ENCODE measurements at regions not wholly inside any gene's neighbourhood (a gene's known extent, or its start where the extent isn't known, plus 50 kb on each side); places are given as distances from the start of the nearest gene placed in this dataset.
"Not testable (repeated sequence)": the region's sequence is repeated elsewhere in the genome, so short reads cannot be mapped to it uniquely, and the experiment has no call there.

GRCh38 chr5:174997688-174998087 is 273.3 kb downstream of the MSX2 start:
- in situ Hi-C loops (cut with HindIII; ENCODE audit: low sequenced_read_pairs) = no loop called here

GRCh38 chr5:174996941-174997340 is 272.6 kb downstream of the MSX2 start:
- in situ Hi-C loops (cut with HindIII; ENCODE audit: low sequenced_read_pairs) = no loop called here

- in situ Hi-C loops (cut with HindIII; ENCODE audit: low sequenced_read_pairs) = no loop called here
Observed at GRCh38 chr5:174995827-174996226, 271.4 kb downstream of the MSX2 start.

- in situ Hi-C loops (cut with HindIII; ENCODE audit: low sequenced_read_pairs) = no loop called here
Observed at GRCh38 chr5:174991847-174992246, 267.5 kb downstream of the MSX2 start.

- in situ Hi-C loops (cut with HindIII; ENCODE audit: low sequenced_read_pairs) = no loop called here
Observed at GRCh38 chr5:174990909-174991308, 266.5 kb downstream of the MSX2 start.

- in situ Hi-C loops (cut with HindIII; ENCODE audit: low sequenced_read_pairs) = no loop called here
Observed at GRCh38 chr5:174987443-174988012, 263.1 kb downstream of the MSX2 start.

- in situ Hi-C loops (cut with HindIII; ENCODE audit: low sequenced_read_pairs) = no loop called here
Observed at GRCh38 chr5:174984863-174985262, 260.5 kb downstream of the MSX2 start.

GRCh38 chr5:174982485-174982884 is 258.1 kb downstream of the MSX2 start:
- in situ Hi-C loops (cut with HindIII; ENCODE audit: low sequenced_read_pairs) = no loop called here

GRCh38 chr5:174981416-174981815 is 257.0 kb downstream of the MSX2 start:
- in situ Hi-C loops (cut with HindIII; ENCODE audit: low sequenced_read_pairs) = no loop called here

- in situ Hi-C loops (cut with HindIII; ENCODE audit: low sequenced_read_pairs) = no loop called here
Observed at GRCh38 chr5:174980952-174981351, 256.6 kb downstream of the MSX2 start.

GRCh38 chr5:174972291-174972690 is 247.9 kb downstream of the MSX2 start:
- in situ Hi-C loops (cut with HindIII; ENCODE audit: low sequenced_read_pairs) = no loop called here

- in situ Hi-C loops (cut with HindIII; ENCODE audit: low sequenced_read_pairs) = no loop called here
Observed at GRCh38 chr5:174971210-174971609, 246.8 kb downstream of the MSX2 start.

GRCh38 chr5:174970502-174970901 is 246.1 kb downstream of the MSX2 start:
- in situ Hi-C loops (cut with HindIII; ENCODE audit: low sequenced_read_pairs) = no loop called here

GRCh38 chr5:174953871-174954270 is 229.5 kb downstream of the MSX2 start:
- in situ Hi-C loops (cut with HindIII; ENCODE audit: low sequenced_read_pairs) = no loop called here

GRCh38 chr5:174951151-174951780 is 226.9 kb downstream of the MSX2 start:
- in situ Hi-C loops (cut with HindIII; ENCODE audit: low sequenced_read_pairs) = no loop called here

- in situ Hi-C loops (cut with HindIII; ENCODE audit: low sequenced_read_pairs) = no loop called here
Observed at GRCh38 chr5:174947548-174947947, 223.2 kb downstream of the MSX2 start.

GRCh38 chr5:174945853-174946252 is 221.5 kb downstream of the MSX2 start:
- in situ Hi-C loops (cut with HindIII; ENCODE audit: low sequenced_read_pairs) = no loop called here

GRCh38 chr5:174943785-174944184 is 219.4 kb downstream of the MSX2 start:
- in situ Hi-C loops (cut with HindIII; ENCODE audit: low sequenced_read_pairs) = no loop called here

GRCh38 chr5:174943002-174943401 is 218.6 kb downstream of the MSX2 start:
- in situ Hi-C loops (cut with HindIII; ENCODE audit: low sequenced_read_pairs) = not testable (repeated sequence)

- in situ Hi-C loops (cut with HindIII; ENCODE audit: low sequenced_read_pairs) = no loop called here
Observed at GRCh38 chr5:174937201-174938123, 213.1 kb downstream of the MSX2 start.

GRCh38 chr5:174935854-174936474 is 211.6 kb downstream of the MSX2 start:
- in situ Hi-C loops (cut with HindIII; ENCODE audit: low sequenced_read_pairs) = no loop called here
